Neural crest cell (in vitro differentiated cells): ENCODE measurements at regions not wholly inside any gene's neighbourhood (a gene's known extent, or its start where the extent isn't known, plus 50 kb on each side); places are given as distances from the start of the nearest gene placed in this dataset.

Experiments
- DNase-seq: peaks from one replicate; pipeline ENCODE4 v3.0.0; 2021; ENCODE audit warnings: low read depth, mixed read lengths, low spot score
- H3K27ac Mint-ChIP-seq: one replicate; pipeline ENCODE4 v1.8.0; 2021; ENCODE audit warnings: mild to moderate bottlenecking, mixed read lengths; ENCODE audit not compliant: unreplicated experiment
- H3K27me3 Mint-ChIP-seq: 2 replicates; pipeline ENCODE4 v1.8.0; 2021; ENCODE audit warnings: low read depth, mild to moderate bottlenecking, mixed read lengths
- H3K36me3 Mint-ChIP-seq: 2 replicates; pipeline ENCODE4 v1.8.0; 2021; ENCODE audit warnings: low read depth, mild to moderate bottlenecking, mixed read lengths
- H3K4me1 Mint-ChIP-seq: 2 replicates; pipeline ENCODE4 v1.8.0; 2021; ENCODE audit warnings: mixed read lengths
- H3K4me3 Mint-ChIP-seq: one replicate; pipeline ENCODE4 v1.8.0; 2021; ENCODE audit warnings: mild to moderate bottlenecking, mixed read lengths
- H3K9me3 Mint-ChIP-seq: 2 replicates; pipeline ENCODE4 v1.8.0; 2021; ENCODE audit warnings: mixed read lengths
- TF ChIP-seq, protein P1 (sequence below): fragments of 200-600 bp; sonication (generic); conservative IDR thresholded peaks from 2 replicates; pipeline ENCODE4 v1.5.0; 2021; ENCODE audit warnings: antibody characterized with exemption, mild to moderate bottlenecking

DNA sequence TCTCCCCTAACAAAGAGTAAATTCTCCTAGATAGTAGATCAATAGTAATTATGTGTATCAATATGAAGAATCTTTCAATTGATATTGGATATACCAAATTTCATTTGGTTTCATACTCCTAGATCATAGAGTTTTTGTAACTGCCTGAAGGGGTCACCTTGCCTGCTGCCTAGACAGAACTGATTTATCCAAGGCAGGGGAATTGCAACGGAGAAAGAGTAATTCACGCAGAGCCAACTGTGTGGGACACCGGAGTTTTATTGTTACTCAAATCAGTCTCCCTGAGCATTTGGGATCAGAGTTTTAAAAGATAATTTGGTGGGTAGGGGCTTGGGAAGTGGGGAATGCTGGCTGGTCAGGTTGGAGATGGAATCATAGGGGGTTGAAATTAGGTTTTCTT, 92.2 kb upstream of the SLC8A1 start:
- no peaks in the 10 kb centered on the region for H3K9me3 Mint-ChIP-seq

DNA sequence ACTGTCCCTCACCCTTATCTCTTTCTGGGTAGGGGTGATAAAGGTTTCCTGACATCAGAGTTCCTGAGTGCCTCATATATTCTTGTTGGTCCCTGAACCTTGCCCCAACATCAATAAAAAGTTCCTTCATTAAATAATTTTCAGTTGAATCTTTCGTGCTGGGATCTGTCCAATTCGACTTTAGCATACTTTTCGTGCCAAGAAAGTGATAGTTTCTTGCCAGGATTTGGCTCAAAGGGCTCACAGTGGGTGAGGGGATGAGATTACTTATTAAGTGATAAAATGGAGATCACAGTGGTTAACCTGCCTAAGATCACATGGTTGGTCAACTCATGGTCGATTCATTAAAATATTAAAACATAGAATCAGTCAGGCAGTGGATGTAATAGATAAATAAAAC, 93.8 kb upstream of the SLC8A1 start:
- TF ChIP-seq, protein P1, sequence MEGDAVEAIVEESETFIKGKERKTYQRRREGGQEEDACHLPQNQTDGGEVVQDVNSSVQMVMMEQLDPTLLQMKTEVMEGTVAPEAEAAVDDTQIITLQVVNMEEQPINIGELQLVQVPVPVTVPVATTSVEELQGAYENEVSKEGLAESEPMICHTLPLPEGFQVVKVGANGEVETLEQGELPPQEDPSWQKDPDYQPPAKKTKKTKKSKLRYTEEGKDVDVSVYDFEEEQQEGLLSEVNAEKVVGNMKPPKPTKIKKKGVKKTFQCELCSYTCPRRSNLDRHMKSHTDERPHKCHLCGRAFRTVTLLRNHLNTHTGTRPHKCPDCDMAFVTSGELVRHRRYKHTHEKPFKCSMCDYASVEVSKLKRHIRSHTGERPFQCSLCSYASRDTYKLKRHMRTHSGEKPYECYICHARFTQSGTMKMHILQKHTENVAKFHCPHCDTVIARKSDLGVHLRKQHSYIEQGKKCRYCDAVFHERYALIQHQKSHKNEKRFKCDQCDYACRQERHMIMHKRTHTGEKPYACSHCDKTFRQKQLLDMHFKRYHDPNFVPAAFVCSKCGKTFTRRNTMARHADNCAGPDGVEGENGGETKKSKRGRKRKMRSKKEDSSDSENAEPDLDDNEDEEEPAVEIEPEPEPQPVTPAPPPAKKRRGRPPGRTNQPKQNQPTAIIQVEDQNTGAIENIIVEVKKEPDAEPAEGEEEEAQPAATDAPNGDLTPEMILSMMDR, result no peak
- DNase-seq, result no peak
- no peaks in the 10 kb centered on the region for H3K36me3 Mint-ChIP-seq
- H3K27ac Mint-ChIP-seq, result no peak overlapping the region
- no peaks in the 10 kb centered on the region for H3K4me1 Mint-ChIP-seq
- H3K27me3 Mint-ChIP-seq, result no peaks in the 10 kb centered on the region
- H3K9me3 Mint-ChIP-seq, result no peaks in the 10 kb centered on the region
- H3K4me3 Mint-ChIP-seq, result no peak overlapping the region

More for the DNA sequence above, 92.2 kb upstream of the SLC8A1 start:
- Mint-ChIP-seq H3K4me3 (no peak overlapping the region), H3K27ac (no peak overlapping the region), H3K4me1 (no peaks in the 10 kb centered on the region), H3K27me3 (no peaks in the 10 kb centered on the region), H3K36me3 (no peaks in the 10 kb centered on the region)
- DNase-seq, result no peak
- TF ChIP-seq, protein P1, result no peak

DNA sequence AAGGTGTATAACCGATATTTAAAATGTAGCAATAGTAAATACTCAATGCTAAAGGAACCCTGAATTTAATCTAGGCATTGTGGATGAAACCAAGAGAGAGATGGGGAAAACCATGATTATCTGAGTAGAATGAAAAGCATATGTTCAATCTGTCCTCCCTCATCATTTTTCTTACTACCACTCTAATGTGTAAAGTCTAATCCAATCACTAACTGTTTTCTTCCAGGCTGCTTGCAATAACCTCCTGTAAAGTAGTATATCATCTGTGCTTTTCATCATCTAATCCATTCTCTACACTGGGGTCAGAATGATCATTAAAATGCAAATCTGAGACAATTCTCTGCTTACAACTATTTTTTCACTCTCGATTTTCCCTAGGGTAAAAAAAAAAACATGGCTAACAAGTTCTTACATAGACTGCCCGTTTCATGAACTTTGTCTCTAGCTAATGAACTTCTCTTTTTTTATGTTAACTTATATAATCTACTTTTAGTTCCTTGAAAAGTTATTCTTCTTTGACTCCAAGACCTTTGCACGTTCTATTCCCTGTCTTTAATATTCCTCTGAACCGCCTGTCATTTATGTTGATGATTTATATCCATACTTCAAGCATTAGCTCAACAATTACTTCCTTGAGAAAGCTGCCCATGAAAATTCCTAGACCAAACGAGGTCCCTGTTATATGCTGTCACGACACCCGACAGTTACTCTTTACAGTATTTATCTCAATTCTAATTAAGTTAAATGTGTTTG, 94.7 kb upstream of the SLC8A1 start:
- no peaks in the 10 kb centered on the region for H3K36me3 Mint-ChIP-seq
- H3K27ac Mint-ChIP-seq, result no peak overlapping the region
- H3K4me3 Mint-ChIP-seq, result no peak overlapping the region
- H3K9me3 Mint-ChIP-seq, result no peaks in the 10 kb centered on the region
- TF ChIP-seq, protein P1, result no peak
- no peaks in the 10 kb centered on the region for H3K4me1 Mint-ChIP-seq
- no peak for DNase-seq
- no peaks in the 10 kb centered on the region for H3K27me3 Mint-ChIP-seq

DNA sequence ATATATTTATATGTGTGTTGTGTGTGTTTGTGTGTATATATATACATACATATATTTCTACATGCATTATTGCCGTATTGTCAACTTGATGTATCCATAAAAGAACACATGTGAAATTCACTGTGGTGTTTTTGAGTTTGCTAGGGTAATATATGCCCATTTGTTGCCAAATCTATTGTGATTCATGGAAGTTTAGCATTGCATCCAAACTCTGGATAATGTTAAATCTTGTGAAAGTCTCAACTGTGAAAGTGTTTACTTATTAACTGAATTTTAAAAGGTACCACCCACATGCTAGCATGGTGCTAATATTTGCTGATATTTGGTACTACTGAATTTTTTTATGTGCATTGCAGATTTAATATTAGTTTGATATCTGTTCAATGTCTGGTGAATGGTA, 96.6 kb upstream of the SLC8A1 start:
- H3K36me3 Mint-ChIP-seq, result no peaks in the 10 kb centered on the region
- TF ChIP-seq, protein P1, result no peak
- H3K27ac Mint-ChIP-seq, result no peak overlapping the region
- no peak for DNase-seq
- H3K4me1 Mint-ChIP-seq, result no peaks in the 10 kb centered on the region
- H3K9me3 Mint-ChIP-seq, result no peaks in the 10 kb centered on the region
- H3K4me3 Mint-ChIP-seq, result no peak overlapping the region
- H3K27me3 Mint-ChIP-seq, result peaks cover 2% of the 10 kb centered on the region

DNA sequence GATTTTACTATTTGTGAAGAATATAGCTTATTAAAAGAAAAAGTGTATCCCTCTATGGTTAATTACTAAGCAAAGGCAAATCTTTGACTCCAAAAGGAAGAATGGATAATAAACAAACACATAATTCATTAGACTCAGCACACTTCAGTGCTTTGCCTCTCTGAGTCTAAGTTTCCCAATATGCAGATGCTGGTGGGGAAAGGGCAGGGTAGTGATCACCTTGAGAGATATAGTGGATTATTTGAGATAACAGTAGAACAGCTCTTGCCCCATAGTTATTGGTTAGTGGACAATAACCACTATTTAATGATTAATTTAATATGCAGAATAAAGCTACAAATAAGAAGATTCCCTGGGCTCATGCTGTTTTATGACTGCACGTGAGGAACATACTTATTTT, 98.2 kb upstream of the SLC8A1 start:
- no peaks in the 10 kb centered on the region for H3K4me1 Mint-ChIP-seq
- TF ChIP-seq, protein P1, result no peak
- no peak for DNase-seq
- H3K27me3 Mint-ChIP-seq, result peaks cover 4% of the 10 kb centered on the region
- no peaks in the 10 kb centered on the region for H3K9me3 Mint-ChIP-seq
- H3K4me3 Mint-ChIP-seq, result no peak overlapping the region
- no peak overlapping the region for H3K27ac Mint-ChIP-seq
- no peaks in the 10 kb centered on the region for H3K36me3 Mint-ChIP-seq
